Fibroblast of the aortic adventitia (primary cell): ENCODE measurements at regions not wholly inside any gene's neighbourhood (a gene's known extent, or its start where the extent isn't known, plus 50 kb on each side); places are given as distances from the start of the nearest gene placed in this dataset.

Source experiments
- DNase-seq: peaks from one replicate; pipeline ENCODE4 v3.0.0-alpha.2; 2010; ENCODE audit warnings: low read depth
- H3K4me3 ChIP-seq: 2 replicates; pipeline ENCODE4 v1.5.1; 2011; ENCODE audit warnings: low read depth, mild to moderate bottlenecking, control low read depth, low read length, moderate library complexity
- CTCF ChIP-seq: IDR thresholded peaks from 2 replicates; pipeline ENCODE4 v1.5.1; 2011; ENCODE audit warnings: mild to moderate bottlenecking, low read length, control low read depth, inconsistent platforms; ENCODE audit not compliant: insufficient read depth

- no peak for TF ChIP-seq CTCF
- DNase-seq: no peak
- no peak overlapping the region for H3K4me3 ChIP-seq
Measured at GRCh38 chr6:122122202-122122601, 277.2 kb upstream of the HSF2 start.

GRCh38 chr6:122122686-122123085 is 276.8 kb upstream of the HSF2 start:
- no peak overlapping the region for H3K4me3 ChIP-seq
- DNase-seq: no peak
- TF ChIP-seq CTCF: no peak

DNA sequence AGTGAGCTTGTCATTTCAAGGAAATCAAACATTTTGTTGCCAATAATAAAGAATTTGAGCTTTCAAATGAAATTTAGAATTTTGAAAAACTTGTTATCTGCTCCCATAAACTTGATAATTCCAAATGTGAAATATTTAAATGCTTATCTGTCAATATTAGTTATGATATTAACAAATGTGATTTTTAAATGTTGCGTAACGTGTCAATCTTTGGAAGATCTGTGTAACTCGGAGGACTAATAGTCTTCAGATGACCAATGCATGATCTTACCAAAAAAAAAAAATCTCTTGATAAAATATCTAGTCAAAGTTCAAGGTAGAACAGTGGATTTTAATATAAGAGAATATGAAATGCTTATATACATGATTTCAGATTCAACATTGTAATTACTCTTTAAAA is 274.5 kb upstream of the HSF2 start:
- TF ChIP-seq CTCF: no peak
- DNase-seq: no peak
- no peak overlapping the region for H3K4me3 ChIP-seq

- no peak overlapping the region for H3K4me3 ChIP-seq
- no peak for TF ChIP-seq CTCF
- DNase-seq: no peak
Measured at GRCh38 chr6:122126894-122127293, 272.6 kb upstream of the HSF2 start.

- no peak for DNase-seq
- no peak overlapping the region for H3K4me3 ChIP-seq
- TF ChIP-seq CTCF: no peak
Measured at GRCh38 chr6:122128445-122128844, 271.0 kb upstream of the HSF2 start.

DNA sequence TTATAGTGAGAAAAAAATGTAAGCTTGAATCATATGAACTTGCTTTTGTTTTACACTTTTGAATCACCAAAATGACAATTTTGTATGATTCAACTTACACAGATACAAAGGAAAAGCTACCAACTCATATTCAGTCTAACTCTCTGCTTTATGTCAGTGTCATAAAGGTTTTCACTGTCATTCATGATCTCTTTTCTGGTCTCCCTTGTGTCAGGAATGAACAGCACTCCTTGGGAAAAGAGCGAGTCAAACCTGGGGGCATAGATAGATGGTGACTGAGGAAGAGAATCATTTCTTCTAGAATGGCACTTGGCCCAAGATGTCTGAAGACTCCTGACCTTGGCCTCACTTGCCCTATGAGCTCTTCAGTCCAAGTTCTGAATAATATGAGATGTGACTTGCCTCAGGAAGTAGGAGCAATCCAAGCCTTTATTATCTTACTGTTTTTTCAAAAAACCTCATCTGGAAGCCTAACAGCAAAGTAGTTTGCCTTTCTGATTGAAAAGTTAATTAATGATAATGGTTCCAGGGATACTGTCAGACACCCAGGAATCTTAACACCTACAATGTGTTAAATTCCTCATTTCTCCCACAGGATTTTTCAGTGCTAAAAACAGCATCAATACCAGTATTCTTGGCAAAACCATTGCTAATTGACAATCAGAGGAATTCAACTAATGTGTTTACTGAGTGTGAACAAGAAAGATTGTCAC is 270.0 kb upstream of the HSF2 start:
- H3K4me3 ChIP-seq: no peak overlapping the region
- no peak for TF ChIP-seq CTCF
- no peak for DNase-seq

DNA sequence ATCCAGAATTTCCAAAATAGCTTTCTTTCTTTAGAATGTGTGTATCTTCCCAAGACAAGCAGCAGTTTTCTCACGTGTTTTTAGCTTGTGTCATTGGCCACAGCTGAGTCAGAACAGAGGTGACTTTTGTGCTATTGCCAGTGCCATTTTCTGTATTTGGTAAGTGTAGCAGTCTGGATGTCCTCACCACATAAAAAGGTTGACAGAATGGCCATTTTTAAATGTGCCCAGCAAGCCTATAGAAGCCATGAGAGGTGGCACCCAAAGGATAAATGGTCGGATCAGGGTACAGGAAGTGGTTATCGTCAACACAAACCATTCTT is 269.5 kb upstream of the HSF2 start:
- TF ChIP-seq CTCF: no peak
- H3K4me3 ChIP-seq: no peak overlapping the region
- no peak for DNase-seq
